ENCODE measurements at regions not wholly inside any gene's neighbourhood (a gene's known extent, or its start where the extent isn't known, plus 50 kb on each side); places are given as distances from the start of the nearest gene placed in this dataset.

DNA sequence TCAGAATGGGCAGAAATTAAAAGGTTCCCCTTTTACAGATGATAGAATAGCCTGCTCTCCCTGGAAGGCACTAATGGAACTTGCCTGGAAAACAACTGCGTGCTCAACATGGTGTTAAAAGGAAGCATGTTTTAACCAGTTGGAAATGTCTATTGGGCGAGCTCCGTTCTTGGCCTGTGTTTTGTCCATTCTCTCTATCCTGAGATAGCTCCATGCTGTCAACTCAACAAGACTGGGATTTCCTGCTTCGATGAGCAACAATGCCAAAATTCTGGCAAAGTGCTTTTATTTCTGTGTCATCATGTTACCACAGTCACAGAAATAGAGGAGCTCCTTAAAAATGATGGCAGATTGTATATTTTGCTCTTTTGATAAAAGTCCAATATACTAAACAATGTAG lies 198.3 kb downstream of the PLK2 start:
- no peaks in the 10 kb centered on the region for H3K36me3 ChIP-seq (ENCODE audit: insufficient read depth, low read length, poor library complexity, severe bottlenecking)
- no peak for DNase-seq (ENCODE audit: low spot score)
- no TSS peak for BruUV-seq (replicated peaks)
- CTCF ChIA-PET, result no interaction called here
- no peaks in the 10 kb centered on the region for H3K27me3 ChIP-seq (replicated peaks; ENCODE audit: insufficient read depth, low read depth, low read length, poor library complexity)
- no peak overlapping the region for H3K27ac ChIP-seq (ENCODE audit: low read depth, low read length, poor library complexity, severe bottlenecking)
- H3K9me3 ChIP-seq (ENCODE audit: low read depth, low read length, poor library complexity, severe bottlenecking), result no peaks in the 10 kb centered on the region
- TF ChIP-seq, protein P1, sequence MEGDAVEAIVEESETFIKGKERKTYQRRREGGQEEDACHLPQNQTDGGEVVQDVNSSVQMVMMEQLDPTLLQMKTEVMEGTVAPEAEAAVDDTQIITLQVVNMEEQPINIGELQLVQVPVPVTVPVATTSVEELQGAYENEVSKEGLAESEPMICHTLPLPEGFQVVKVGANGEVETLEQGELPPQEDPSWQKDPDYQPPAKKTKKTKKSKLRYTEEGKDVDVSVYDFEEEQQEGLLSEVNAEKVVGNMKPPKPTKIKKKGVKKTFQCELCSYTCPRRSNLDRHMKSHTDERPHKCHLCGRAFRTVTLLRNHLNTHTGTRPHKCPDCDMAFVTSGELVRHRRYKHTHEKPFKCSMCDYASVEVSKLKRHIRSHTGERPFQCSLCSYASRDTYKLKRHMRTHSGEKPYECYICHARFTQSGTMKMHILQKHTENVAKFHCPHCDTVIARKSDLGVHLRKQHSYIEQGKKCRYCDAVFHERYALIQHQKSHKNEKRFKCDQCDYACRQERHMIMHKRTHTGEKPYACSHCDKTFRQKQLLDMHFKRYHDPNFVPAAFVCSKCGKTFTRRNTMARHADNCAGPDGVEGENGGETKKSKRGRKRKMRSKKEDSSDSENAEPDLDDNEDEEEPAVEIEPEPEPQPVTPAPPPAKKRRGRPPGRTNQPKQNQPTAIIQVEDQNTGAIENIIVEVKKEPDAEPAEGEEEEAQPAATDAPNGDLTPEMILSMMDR (conservative IDR thresholded peaks at IDR 0.05; ENCODE audit: low read depth, low read length), result no peak
- TF ChIP-seq EZH2 (IDR thresholded peaks at IDR 0.05; ENCODE audit: borderline replicate concordance, low read depth, low read length, poor library complexity, severe bottlenecking), result no peak
- POLR2A ChIA-PET (ENCODE audit: low non-redundant PET), result interaction anchor here (0.6 kb wide), 1 partner anchor 20 kb away, joined by 3 read pairs; no protein-coding TSS in a partner anchor
- intact Hi-C loops (cut with micrococcal nuclease; ENCODE audit: unreplicated experiment), result no loop called here
- H3K4me3 ChIP-seq (ENCODE audit: low read depth, low read length, poor library complexity, severe bottlenecking), result no peak overlapping the region
- H3K4me1 ChIP-seq (ENCODE audit: insufficient read depth, low read length, poor library complexity, severe bottlenecking), result no peaks in the 10 kb centered on the region

DNA sequence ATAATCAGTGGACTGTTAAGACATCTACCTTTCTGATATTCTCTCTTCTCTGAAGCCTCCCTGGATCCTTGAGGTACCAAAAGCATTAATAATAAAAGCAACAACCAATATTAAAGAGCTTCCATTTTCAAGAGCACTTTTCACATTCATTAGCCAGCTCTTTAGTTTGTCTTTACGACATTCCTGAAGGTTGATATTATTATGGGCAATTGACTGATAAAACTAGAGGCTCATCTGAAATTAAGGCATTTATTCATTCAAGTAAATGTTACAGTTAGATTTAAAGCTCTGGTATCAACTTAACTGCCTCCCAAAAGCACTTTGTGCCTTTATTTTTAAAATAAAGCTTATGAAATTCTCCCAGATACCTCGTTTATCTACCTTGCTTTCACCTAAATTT lies 199.6 kb downstream of the PLK2 start:
- intact Hi-C loops (cut with micrococcal nuclease; ENCODE audit: unreplicated experiment), result no loop called here
- DNase-seq (ENCODE audit: low spot score), result no peak
- no peak overlapping the region for H3K27ac ChIP-seq (ENCODE audit: low read depth, low read length, poor library complexity, severe bottlenecking)

DNA sequence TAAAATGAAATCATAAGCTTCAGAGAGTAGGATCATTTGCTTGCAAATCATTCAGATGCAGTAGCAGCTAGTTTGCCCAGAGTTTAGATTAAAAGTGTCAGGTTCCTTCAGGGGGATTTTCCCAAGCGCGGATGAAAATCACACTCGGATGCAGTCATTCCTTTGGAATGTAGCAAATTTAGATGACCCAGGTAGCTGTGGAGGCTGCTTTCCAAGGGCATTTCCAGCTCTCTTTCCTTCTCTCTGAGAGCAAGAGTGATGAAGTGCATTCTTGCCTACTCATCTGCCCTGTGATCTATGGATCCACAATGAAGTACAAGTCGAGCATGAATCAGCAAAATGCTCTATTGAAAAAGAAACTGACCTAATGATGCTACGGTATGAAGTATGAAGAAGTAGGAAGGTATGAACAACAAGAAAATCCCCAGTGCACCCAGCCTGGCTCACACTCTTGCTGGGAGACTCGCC lies 200.2 kb downstream of the PLK2 start:
- no TSS peak for BruUV-seq (replicated peaks)
- no peak overlapping the region for H3K4me3 ChIP-seq (ENCODE audit: low read depth, low read length, poor library complexity, severe bottlenecking)
- H3K27me3 ChIP-seq (replicated peaks; ENCODE audit: insufficient read depth, low read depth, low read length, poor library complexity), result no peaks in the 10 kb centered on the region
- H3K27ac ChIP-seq (ENCODE audit: low read depth, low read length, poor library complexity, severe bottlenecking), result no peak overlapping the region
- no peaks in the 10 kb centered on the region for H3K4me1 ChIP-seq (ENCODE audit: insufficient read depth, low read length, poor library complexity, severe bottlenecking)
- intact Hi-C loops (cut with micrococcal nuclease; ENCODE audit: unreplicated experiment), result no loop called here
- TF ChIP-seq, protein P1 (conservative IDR thresholded peaks at IDR 0.05; ENCODE audit: low read depth, low read length), result no peak
- ChIA-PET CTCF (no interaction called here), POLR2A (ENCODE audit: low non-redundant PET) (interaction anchor here (0.7 kb wide), 1 partner anchor 201 kb away, joined by 5 read pairs; no protein-coding TSS in a partner anchor)
- H3K9me3 ChIP-seq (ENCODE audit: low read depth, low read length, poor library complexity, severe bottlenecking), result no peaks in the 10 kb centered on the region
- no peaks in the 10 kb centered on the region for H3K36me3 ChIP-seq (ENCODE audit: insufficient read depth, low read length, poor library complexity, severe bottlenecking)
- no peak for DNase-seq (ENCODE audit: low spot score)

More for the DNA sequence above, 199.6 kb downstream of the PLK2 start:
- H3K36me3 ChIP-seq (ENCODE audit: insufficient read depth, low read length, poor library complexity, severe bottlenecking), result no peaks in the 10 kb centered on the region
- H3K9me3 ChIP-seq (ENCODE audit: low read depth, low read length, poor library complexity, severe bottlenecking), result no peaks in the 10 kb centered on the region
- BruUV-seq (replicated peaks), result no TSS peak
- ChIA-PET CTCF (no interaction called here), POLR2A (ENCODE audit: low non-redundant PET) (no interaction called here)
- H3K27me3 ChIP-seq (replicated peaks; ENCODE audit: insufficient read depth, low read depth, low read length, poor library complexity), result no peaks in the 10 kb centered on the region
- TF ChIP-seq EZH2 (IDR thresholded peaks at IDR 0.05; ENCODE audit: borderline replicate concordance, low read depth, low read length, poor library complexity, severe bottlenecking), result no peak
- TF ChIP-seq, protein P1 (conservative IDR thresholded peaks at IDR 0.05; ENCODE audit: low read depth, low read length), result no peak
- no peak overlapping the region for H3K4me3 ChIP-seq (ENCODE audit: low read depth, low read length, poor library complexity, severe bottlenecking)
- H3K4me1 ChIP-seq (ENCODE audit: insufficient read depth, low read length, poor library complexity, severe bottlenecking), result no peaks in the 10 kb centered on the region
